Spinal cord (tissue), 9 donors: ENCODE measurements at regions not wholly inside any gene's neighbourhood (a gene's known extent, or its start where the extent isn't known, plus 50 kb on each side); places are given as distances from the start of the nearest gene placed in this dataset.

Experiments
- DNase-seq, 6 donors: peaks; one replicate each; pipeline versions ENCODE4 v3.0.0 to v3.0.0-alpha.2; 2013 to 2015; ENCODE audit warnings: low spot score in 6 of 6, low read depth in 4 of 6
- H3K27ac ChIP-seq: one replicate; pipeline ENCODE4 v1.5.1; 2013; ENCODE audit warnings: low read depth, low read length, control low read depth
- H3K27me3 ChIP-seq: one replicate; pipeline ENCODE4 v1.6.1; 2013; ENCODE audit warnings: low read length; ENCODE audit not compliant: control insufficient read depth, insufficient read depth
- H3K36me3 ChIP-seq: one replicate; pipeline ENCODE4 v1.6.1; 2013; ENCODE audit warnings: low read length; ENCODE audit not compliant: control insufficient read depth, insufficient read depth
- H3K4me1 ChIP-seq: one replicate; pipeline ENCODE4 v1.6.1; 2013; ENCODE audit warnings: low read length; ENCODE audit not compliant: control insufficient read depth, insufficient read depth
- H3K4me3 ChIP-seq: one replicate; pipeline ENCODE4 v1.5.1; 2013; ENCODE audit warnings: low read depth, low read length, control low read depth
- H3K9me3 ChIP-seq: one replicate; pipeline ENCODE4 v1.6.1; 2013; ENCODE audit warnings: low read length; ENCODE audit not compliant: control insufficient read depth, insufficient read depth
- WGBS: methylation state at CpG from one replicate; pipeline ENCODE4 v1.1.5; 2013; ENCODE audit warnings: missing lambda C conversion rate; ENCODE audit not compliant: insufficient coverage; 5-methylcytosine and 5-hydroxymethylcytosine counted together
- donor health status: healthy.

GRCh38 chr2:181275643-181276070, 181.5 kb upstream of the ITGA4 start:
- H3K27ac ChIP-seq: no peak overlapping the region
- no CpG with 5 or more reads among the region's 3 CpGs for WGBS
- H3K27me3 ChIP-seq: no peaks in the 10 kb centered on the region
- no peaks in the 10 kb centered on the region for H3K36me3 ChIP-seq
- H3K4me1 ChIP-seq: no peaks in the 10 kb centered on the region
- H3K9me3 ChIP-seq: no peaks in the 10 kb centered on the region
- DNase-seq: no peak
- H3K4me3 ChIP-seq: no peak overlapping the region

- Histone ChIP-seq H3K27ac (no peak overlapping the region), H3K36me3 (no peaks in the 10 kb centered on the region), H3K27me3 (no peaks in the 10 kb centered on the region), H3K9me3 (no peaks in the 10 kb centered on the region), H3K4me3 (no peak overlapping the region), H3K4me1 (no peaks in the 10 kb centered on the region)
- 100% methylated on average over 2 of the region's 2 CpGs for WGBS
- DNase-seq: peak in 2 of 6 donors; percentile 68 to 72
Observed at GRCh38 chr2:181281206-181281832, 175.9 kb upstream of the ITGA4 start.

GRCh38 chr2:181285116-181285515, 172.1 kb upstream of the ITGA4 start:
- WGBS: 80% methylated on average over 1 of the region's 3 CpGs
- Histone ChIP-seq H3K4me3 (no peak overlapping the region), H3K36me3 (no peaks in the 10 kb centered on the region), H3K4me1 (no peaks in the 10 kb centered on the region), H3K27ac (no peak overlapping the region), H3K9me3 (no peaks in the 10 kb centered on the region), H3K27me3 (no peaks in the 10 kb centered on the region)
- no peak for DNase-seq

GRCh38 chr2:181289698-181290097, 167.5 kb upstream of the ITGA4 start:
- no peaks in the 10 kb centered on the region for H3K27me3 ChIP-seq
- H3K9me3 ChIP-seq: no peaks in the 10 kb centered on the region
- no peak overlapping the region for H3K27ac ChIP-seq
- H3K4me1 ChIP-seq: no peaks in the 10 kb centered on the region
- H3K4me3 ChIP-seq: no peak overlapping the region
- WGBS: no CpG with 5 or more reads among the region's 3 CpGs
- H3K36me3 ChIP-seq: no peaks in the 10 kb centered on the region
- DNase-seq: peak in 1 of 6 donors; percentile 16

GRCh38 chr2:181290182-181290581, 167.0 kb upstream of the ITGA4 start:
- H3K4me3 ChIP-seq: no peak overlapping the region
- H3K27ac ChIP-seq: no peak overlapping the region
- H3K36me3 ChIP-seq: no peaks in the 10 kb centered on the region
- no CpG with 5 or more reads among the region's 1 CpG for WGBS
- H3K4me1 ChIP-seq: no peaks in the 10 kb centered on the region
- no peaks in the 10 kb centered on the region for H3K9me3 ChIP-seq
- DNase-seq: no peak
- no peaks in the 10 kb centered on the region for H3K27me3 ChIP-seq

- no peak for DNase-seq
- no CpG with 5 or more reads among the region's 1 CpG for WGBS
- H3K4me1 ChIP-seq: no peaks in the 10 kb centered on the region
- no peaks in the 10 kb centered on the region for H3K36me3 ChIP-seq
- H3K27me3 ChIP-seq: no peaks in the 10 kb centered on the region
- no peak overlapping the region for H3K27ac ChIP-seq
- H3K9me3 ChIP-seq: no peaks in the 10 kb centered on the region
- no peak overlapping the region for H3K4me3 ChIP-seq
Observed at GRCh38 chr2:181294979-181295378, 162.2 kb upstream of the ITGA4 start.

GRCh38 chr2:181300600-181301291, 156.4 kb upstream of the ITGA4 start:
- DNase-seq: no peak
- no peak overlapping the region for H3K4me3 ChIP-seq
- H3K27ac ChIP-seq: no peak overlapping the region
- H3K36me3 ChIP-seq: no peaks in the 10 kb centered on the region
- no peaks in the 10 kb centered on the region for H3K4me1 ChIP-seq
- H3K27me3 ChIP-seq: no peaks in the 10 kb centered on the region
- H3K9me3 ChIP-seq: no peaks in the 10 kb centered on the region
- WGBS: 100% methylated on average over 1 of the region's 5 CpGs

GRCh38 chr2:181304011-181304844, 153.0 kb upstream of the ITGA4 start:
- 80% methylated on average over 2 of the region's 5 CpGs for WGBS
- Histone ChIP-seq H3K36me3 (no peaks in the 10 kb centered on the region), H3K4me1 (no peaks in the 10 kb centered on the region), H3K27ac (no peak overlapping the region), H3K27me3 (no peaks in the 10 kb centered on the region), H3K4me3 (no peak overlapping the region), H3K9me3 (no peaks in the 10 kb centered on the region)
- DNase-seq: no peak

GRCh38 chr2:181305301-181306123, 151.7 kb upstream of the ITGA4 start:
- H3K36me3 ChIP-seq: no peaks in the 10 kb centered on the region
- no peaks in the 10 kb centered on the region for H3K4me1 ChIP-seq
- DNase-seq: no peak
- no peaks in the 10 kb centered on the region for H3K9me3 ChIP-seq
- H3K27ac ChIP-seq: peak overlapping the region; percentile 17
- 56% methylated on average over 2 of the region's 6 CpGs for WGBS
- H3K4me3 ChIP-seq: no peak overlapping the region
- no peaks in the 10 kb centered on the region for H3K27me3 ChIP-seq
